ENCODE measurements at regions not wholly inside any gene's neighbourhood (a gene's known extent, or its start where the extent isn't known, plus 50 kb on each side); places are given as distances from the start of the nearest gene placed in this dataset.

- TF ChIP-seq CTCF (IDR thresholded peaks at IDR 0.05), result no peak
- TF ChIP-seq POLR2AphosphoS5 (IDR thresholded peaks at IDR 0.05; ENCODE audit: low read depth, low read length), result no peak
These were observed 318.3 kb downstream of the ZNF536 start for GRCh38 chr19:30690525-30690924.

Measured in Panc1 (cell line).